Activated CD8-positive, alpha-beta T cell treated with anti-CD3 and anti-CD28 coated beads for 36 hours (primary cell): ENCODE measurements at regions not wholly inside any gene's neighbourhood (a gene's known extent, or its start where the extent isn't known, plus 50 kb on each side); places are given as distances from the start of the nearest gene placed in this dataset.

ENCODE experiments used
- ATAC-seq: fragments of 200-7000 bp; cut with Tn5 transposase; one replicate; pipeline ENCODE4 v1.10.0; 2021; ENCODE audit warnings: mild to moderate bottlenecking, moderate library complexity
- CTCF ChIA-PET: fragments of 350-600 bp; sonication (Branson Sonifier 250); formaldehyde crosslinking; loops from one replicate; lab custom pipeline; 2021; ENCODE audit warnings: antibody characterized with exemption; lab: Charles Lee
- POLR2A ChIA-PET: fragments of 350-600 bp; sonication (Branson Sonifier 250); formaldehyde crosslinking; loops from one replicate; lab custom pipeline; 2021; ENCODE audit warnings: antibody characterized with exemption; lab: Charles Lee
- DNase-seq: peaks from one replicate; pipeline ENCODE4 v3.0.0-alpha.2; 2020
- H3K27ac Mint-ChIP-seq: one replicate; pipeline ENCODE4 v1.8.0; 2021; ENCODE audit warnings: mild to moderate bottlenecking, mixed read lengths
- H3K27me3 Mint-ChIP-seq: one replicate; pipeline ENCODE4 v1.8.0; 2021; ENCODE audit warnings: mixed read lengths
- H3K36me3 Mint-ChIP-seq: one replicate; pipeline ENCODE4 v1.8.0; 2021; ENCODE audit warnings: low read depth, mixed read lengths
- H3K4me1 Mint-ChIP-seq: one replicate; pipeline ENCODE4 v1.8.0; 2021; ENCODE audit warnings: low read depth, mixed read lengths
- H3K4me3 Mint-ChIP-seq: one replicate; pipeline ENCODE4 v1.8.0; 2021; ENCODE audit warnings: mild to moderate bottlenecking, moderate library complexity, mixed read lengths
- H3K9me3 Mint-ChIP-seq: one replicate; pipeline ENCODE4 v1.8.0; 2021; ENCODE audit warnings: mixed read lengths
- CTCF ChIP-seq: fragments of 200-600 bp; IDR thresholded peaks from one replicate; pipeline ENCODE4 v1.8.0; 2022; ENCODE audit warnings: antibody characterized with exemption, mild to moderate bottlenecking
- intact Hi-C: fragments of 100-400 bp; cut with micrococcal nuclease; formaldehyde crosslinking; loops from one replicate; pipeline ENCODE4 v1.10.0; 2022

GRCh38 chr6:77011929-77012545 is 451.3 kb downstream of the HTR1B start:
- H3K9me3 Mint-ChIP-seq = peaks cover 16% of the 10 kb centered on the region
- H3K36me3 Mint-ChIP-seq = no peaks in the 10 kb centered on the region
- no peak overlapping the region for H3K4me3 Mint-ChIP-seq
- DNase-seq = no peak
- no peak for TF ChIP-seq CTCF
- no peaks in the 10 kb centered on the region for H3K27me3 Mint-ChIP-seq
- H3K27ac Mint-ChIP-seq = no peak overlapping the region
- ChIA-PET CTCF (no interaction called here), POLR2A (no interaction called here)
- intact Hi-C loops = no loop called here
- no peaks in the 10 kb centered on the region for H3K4me1 Mint-ChIP-seq
- no peak for ATAC-seq

- no peaks in the 10 kb centered on the region for H3K27me3 Mint-ChIP-seq
- ChIA-PET POLR2A (no interaction called here), CTCF (no interaction called here)
- H3K4me1 Mint-ChIP-seq = no peaks in the 10 kb centered on the region
- ATAC-seq (no peak), DNase-seq (no peak)
- intact Hi-C loops = no loop called here
- H3K27ac Mint-ChIP-seq = no peak overlapping the region
- H3K4me3 Mint-ChIP-seq = no peak overlapping the region
- H3K9me3 Mint-ChIP-seq = peaks cover 16% of the 10 kb centered on the region
- H3K36me3 Mint-ChIP-seq = no peaks in the 10 kb centered on the region
- no peak for TF ChIP-seq CTCF
Observed at GRCh38 chr6:77010931-77011542, 452.3 kb downstream of the HTR1B start.

GRCh38 chr6:76992553-76992952 is 470.7 kb downstream of the HTR1B start:
- no peak for ATAC-seq
- no peak for TF ChIP-seq CTCF
- H3K4me1 Mint-ChIP-seq = no peaks in the 10 kb centered on the region
- peaks cover 10% of the 10 kb centered on the region for H3K9me3 Mint-ChIP-seq
- H3K36me3 Mint-ChIP-seq = no peaks in the 10 kb centered on the region
- H3K4me3 Mint-ChIP-seq = no peak overlapping the region
- POLR2A ChIA-PET = no interaction called here
- intact Hi-C loops = no loop called here
- no peaks in the 10 kb centered on the region for H3K27me3 Mint-ChIP-seq
- H3K27ac Mint-ChIP-seq = no peak overlapping the region
- no peak for DNase-seq
- CTCF ChIA-PET = no interaction called here

- H3K27ac Mint-ChIP-seq = no peak overlapping the region
- ChIA-PET POLR2A (no interaction called here), CTCF (no interaction called here)
- no peak overlapping the region for H3K4me3 Mint-ChIP-seq
- no peaks in the 10 kb centered on the region for H3K36me3 Mint-ChIP-seq
- peaks cover 5% of the 10 kb centered on the region for H3K9me3 Mint-ChIP-seq
- ATAC-seq (no peak), DNase-seq (no peak)
- no peaks in the 10 kb centered on the region for H3K27me3 Mint-ChIP-seq
- no peak for TF ChIP-seq CTCF
- intact Hi-C loops = no loop called here
- no peaks in the 10 kb centered on the region for H3K4me1 Mint-ChIP-seq
Observed at GRCh38 chr6:76984572-76984971, 478.7 kb downstream of the HTR1B start.

GRCh38 chr6:76982476-76983199 is 480.7 kb downstream of the HTR1B start:
- Mint-ChIP-seq H3K4me1 (no peaks in the 10 kb centered on the region), H3K4me3 (no peak overlapping the region), H3K27ac (no peak overlapping the region), H3K9me3 (peaks cover 6% of the 10 kb centered on the region), H3K36me3 (no peaks in the 10 kb centered on the region), H3K27me3 (no peaks in the 10 kb centered on the region)
- CTCF ChIA-PET = no interaction called here
- DNase-seq (no peak), ATAC-seq (no peak)
- intact Hi-C loops = no loop called here
- no peak for TF ChIP-seq CTCF
- POLR2A ChIA-PET = no interaction called here
